K562 (cell line): ENCODE measurements at regions not wholly inside any gene's neighbourhood (a gene's known extent, or its start where the extent isn't known, plus 50 kb on each side); places are given as distances from the start of the nearest gene placed in this dataset.

Experiments
- ATAC-seq: fragments of 200-7000 bp; cut with Tn5 transposase; 3 replicates; pipeline ENCODE4 v1.9.1; 2020; ENCODE audit warnings: moderate library complexity
- BruUV-seq: library from RNA; stranded (reverse); fragments of 400-500 nt; replicated peaks from 2 replicates; lab custom pipeline; 2021; lab: Mats Ljungman, UMichigan
- CTCF ChIA-PET: fragments of 300-600 bp; formaldehyde crosslinking; extraction: SDS; loops from one replicate; lab custom pipeline; 2021; ENCODE audit warnings: low intra/inter-chr PET ratio; lab: Yijun Ruan, JAX
- POLR2A ChIA-PET: fragments of 300-600, 350-650 bp; sonication (Branson Sonifier 250); formaldehyde crosslinking; extraction: SDS; loops from one replicate; lab custom pipeline; 2021; ENCODE audit warnings: antibody characterized with exemption, inconsistent platforms; lab: Yijun Ruan, JAX
- DNase-seq, 4 experiments: peaks; one replicate each; pipeline versions ENCODE4 v3.0.0 to v3.0.0-alpha.2; 2011 to 2018; ENCODE audit warnings: low spot score in 3 of 4, mixed read lengths in 3 of 4; ENCODE audit errors: extremely low read depth in 1 of 4
- FAIRE-seq: peaks from 2 replicates; lab custom pipeline; 2011; peaks lifted over from hg19 to GRCh38; lab: Jason Lieb, UNC
- H2AFZ ChIP-seq: 2 replicates; pipeline ENCODE4 v1.6.0; 2011; ENCODE audit warnings: low read depth, low read length, control low read depth, inconsistent platforms
- H3K27ac ChIP-seq: fragments of 200-600 bp; 3 replicates; pipeline ENCODE4 v1.8.0; 2011; ENCODE audit warnings: low read depth, mild to moderate bottlenecking, control low read depth, inconsistent platforms, low read length, moderate library complexity, mixed read lengths; ENCODE audit errors: extremely low read depth
- H3K27me3 ChIP-seq, 2 experiments: fragments of 300-600 bp in 1 of 2; 2 replicates in 1 of 2; 3 replicates in 1 of 2; pipeline versions ENCODE4 v1.6.0 to v1.8.0; 2011; ENCODE audit warnings: inconsistent platforms in 2 of 2, low read length in 2 of 2, mild to moderate bottlenecking in 1 of 2, mixed read lengths in 1 of 2, moderate library complexity in 1 of 2; ENCODE audit not compliant: control insufficient read depth in 2 of 2, insufficient read depth in 2 of 2
- H3K36me3 ChIP-seq: fragments of 300-600 bp; 3 replicates; pipeline ENCODE4 v1.8.0; 2011; ENCODE audit warnings: mild to moderate bottlenecking, low read length, inconsistent platforms; ENCODE audit not compliant: control insufficient read depth, insufficient read depth
- H3K4me1 ChIP-seq, 2 experiments: fragments of 200-600 bp in 1 of 2; replicated peaks in 1 of 2; 2 replicates in 1 of 2; 3 replicates in 1 of 2; pipeline versions ENCODE4 v1.5.1 to v1.8.0; 2011; ENCODE audit warnings: inconsistent platforms in 2 of 2, low read length in 2 of 2, mild to moderate bottlenecking in 1 of 2, mixed read lengths in 1 of 2, moderate library complexity in 1 of 2; ENCODE audit not compliant: control insufficient read depth in 2 of 2, insufficient read depth in 2 of 2
- H3K4me2 ChIP-seq: 2 replicates; pipeline ENCODE4 v1.6.1; 2011; ENCODE audit warnings: low read length, control low read depth, inconsistent platforms, mixed read lengths; ENCODE audit not compliant: insufficient read depth
- H3K4me3 ChIP-seq: fragments of 200-600 bp; sonication (generic), shearing (Covaris generic); 2 replicates; pipeline ENCODE4 v1.5.1; 2016; ENCODE audit warnings: control low read depth, inconsistent platforms
- H3K79me2 ChIP-seq: fragments of 200-600 bp; 3 replicates; pipeline ENCODE4 v1.8.0; 2011; ENCODE audit warnings: low read length, inconsistent platforms; ENCODE audit not compliant: control insufficient read depth, insufficient read depth
- H3K9ac ChIP-seq, 2 experiments: 2 replicates each; pipeline versions ENCODE4 v1.6.0 to v1.6.1; 2011; ENCODE audit warnings: low read depth in 2 of 2, low read length in 2 of 2, control low read depth in 1 of 2, inconsistent platforms in 1 of 2, mild to moderate bottlenecking in 1 of 2, mixed read lengths in 1 of 2; ENCODE audit not compliant: insufficient read depth in 1 of 2
- H3K9me1 ChIP-seq: one replicate; pipeline ENCODE4 v1.6.0; 2011; ENCODE audit warnings: inconsistent platforms, mild to moderate bottlenecking, low read length, moderate library complexity; ENCODE audit not compliant: control insufficient read depth, insufficient read depth
- H3K9me3 ChIP-seq: replicated peaks from 2 replicates; pipeline ENCODE4 v1.5.1; 2011; ENCODE audit warnings: low read depth, low read length, inconsistent platforms; ENCODE audit not compliant: control insufficient read depth, insufficient read depth
- H4K20me1 ChIP-seq: replicated peaks from 2 replicates; pipeline ENCODE4 v1.6.1; 2011; ENCODE audit warnings: low read length, inconsistent platforms, mixed read lengths; ENCODE audit not compliant: control insufficient read depth, insufficient read depth
- CBFB ChIP-seq: sonication (generic); formaldehyde crosslinking; IDR thresholded peaks from 2 replicates; pipeline ENCODE4 v1.4.0; 2020; ENCODE audit warnings: mild to moderate bottlenecking, missing genetic modification reagents
- CSDE1 ChIP-seq, 2 experiments: fragments of 450-650 bp; IDR thresholded peaks; 2 replicates each; pipeline ENCODE4 v1.6.1; 2016; ENCODE audit warnings: mild to moderate bottlenecking in 1 of 2
- E4F1 ChIP-seq: fragments of 250-450 bp; sonication (Bioruptor Pico); IDR thresholded peaks from 2 replicates; pipeline ENCODE4 v1.5.0; 2021; ENCODE audit warnings: mild to moderate bottlenecking, borderline replicate concordance
- ESRRA ChIP-seq: fragments of 450-650 bp; IDR thresholded peaks from 2 replicates; pipeline ENCODE4 v1.6.1; 2014; ENCODE audit warnings: low read depth, mild to moderate bottlenecking, moderate library complexity, borderline replicate concordance
- HMGXB4 ChIP-seq: sonication (generic); formaldehyde crosslinking; IDR thresholded peaks from 2 replicates; pipeline ENCODE4 v1.8.1; 2023; ENCODE audit warnings: mild to moderate bottlenecking, missing genetic modification reagents
- KDM5B ChIP-seq: fragments of 200-600 bp; sonication (generic); IDR thresholded peaks from 2 replicates; pipeline ENCODE4 v1.6.1; 2012; ENCODE audit warnings: low read depth, mild to moderate bottlenecking, moderate library complexity, low read length, control low read depth, inconsistent platforms; ENCODE audit not compliant: insufficient replicate concordance
- MCM5 ChIP-seq: fragments of 450-650 bp; IDR thresholded peaks from 2 replicates; pipeline ENCODE4 v1.6.1; 2016; ENCODE audit warnings: low read depth
- MLX ChIP-seq, 2 experiments: fragments of 450-650 bp in 1 of 2; sonication (generic) in 1 of 2; formaldehyde crosslinking; conservative IDR thresholded peaks; 2 replicates each; pipeline versions ENCODE4 v1.4.0 to v1.8.1; 2020 to 2022; ENCODE audit warnings: mild to moderate bottlenecking in 1 of 2, missing genetic modification reagents in 1 of 2
- NFE2 ChIP-seq: IDR thresholded peaks from 2 replicates; pipeline ENCODE4 v1.6.1; 2014; ENCODE audit warnings: antibody characterized with exemption, low read depth
- TEAD4 ChIP-seq, 2 experiments: sonication (generic) in 1 of 2; formaldehyde crosslinking in 1 of 2; IDR thresholded peaks; 2 replicates each; pipeline versions ENCODE4 v1.6.1 to v1.8.0; 2012 to 2022; ENCODE audit warnings: borderline replicate concordance in 1 of 2, inconsistent platforms in 1 of 2, low read length in 1 of 2, mild to moderate bottlenecking in 1 of 2, missing genetic modification reagents in 1 of 2
- XRCC4 ChIP-seq: IDR thresholded peaks from one replicate; pipeline ENCODE4 v1.6.1; 2011; ENCODE audit not compliant: insufficient read depth, insufficient read length; ENCODE audit errors: extremely low read depth
- YY1 ChIP-seq, 3 experiments: IDR thresholded peaks; 2 replicates each; pipeline ENCODE4 v1.6.1; 2011; ENCODE audit warnings: low read length in 2 of 3, mild to moderate bottlenecking in 2 of 3, moderate library complexity in 2 of 3, borderline replicate concordance in 1 of 3, control low read depth in 1 of 3, low read depth in 1 of 3; ENCODE audit not compliant: insufficient read depth in 3 of 3, insufficient replicate concordance in 2 of 3, control insufficient read depth in 1 of 3, insufficient read length in 1 of 3; ENCODE audit errors: extremely low read depth in 1 of 3
- ZNF384 ChIP-seq: IDR thresholded peaks from 2 replicates; pipeline ENCODE4 v1.6.1; 2012; ENCODE audit warnings: low read depth, low read length, improper control_type of control experiment
- ZNF75A ChIP-seq: fragments of 450-650 bp; formaldehyde crosslinking; IDR thresholded peaks from 2 replicates; pipeline ENCODE4 v1.4.0; 2020; ENCODE audit warnings: mild to moderate bottlenecking
- WGBS: fragments of 100-300 bp; shearing (Covaris generic); methylation state at CpG from one replicate; pipeline ENCODE4 v1.1.6; 2016; ENCODE audit warnings: low coverage, mixed read lengths; ENCODE audit not compliant: insufficient coverage; ENCODE audit errors: missing lambda C conversion rate; 5-methylcytosine and 5-hydroxymethylcytosine counted together
- in situ Hi-C: fragments of 300-500 bp; cut with MboI; formaldehyde crosslinking; loops from 4 replicates; pipeline ENCODE4 v1.15.0; 2018; ENCODE audit warnings: inconsistent platforms, mixed read lengths
- intact Hi-C: fragments of 100-400 bp; cut with micrococcal nuclease; formaldehyde crosslinking; loops from 2 replicates; pipeline ENCODE4 v1.14.2; 2022

GRCh38 chr11:69922015-69922595, 102.9 kb upstream of the FGF3 start:
- WGBS: 4% methylated on average over 14 of the region's 17 CpGs
- no TSS peak for BruUV-seq
- Histone ChIP-seq H3K79me2 (no peaks in the 10 kb centered on the region), H3K9me1 (no peaks in the 10 kb centered on the region), H2AFZ (no peak overlapping the region), H3K27ac (no peak overlapping the region), H3K4me3 (no peak overlapping the region), H3K4me1 (peaks cover 5 to 32% of the 10 kb centered on the region in 2 experiments; a peak in 4 of 5 replicates), H3K4me2 (no peak overlapping the region), H3K36me3 (no peaks in the 10 kb centered on the region), H3K9me3 (no peaks in the 10 kb centered on the region), H3K27me3 (peaks cover 17 to 72% of the 10 kb centered on the region in 2 experiments; a peak in 4 of 5 replicates), H4K20me1 (peaks cover 7% of the 10 kb centered on the region), H3K9ac (no peak overlapping the region)
- ChIA-PET CTCF (interaction anchor here (0.8 kb wide), 1 partner anchor 269 kb away, joined by 3 read pairs; no protein-coding TSS in a partner anchor), POLR2A (interaction anchor here (0.6 to 0.7 kb wide), 3 partner anchors 20 to 793 kb away, joined by 3 to 5 read pairs (median 3); no protein-coding TSS in a partner anchor)
- ATAC-seq: no peak
- intact Hi-C loops: no loop called here
- FAIRE-seq: no peak
- DNase-seq: no peak
- in situ Hi-C loops: no loop called here
- TF ChIP-seq HMGXB4 (no peak), XRCC4 (no peak), ZNF75A (CRISPR knock-in tag) (no peak), ESRRA (no peak), ZNF384 (no peak), CSDE1 (IDR thresholded peaks at IDR 0.05) (no peak), KDM5B (no peak), E4F1 (no peak), NFE2 (no peak), CBFB (no peak), MLX (CRISPR knock-in tag; conservative IDR thresholded peaks at IDR 0.05) (no peak), TEAD4 (IDR thresholded peaks at IDR 0.05; ENCODE audit: low read length) (no peak), TEAD4 (CRISPR knock-in tag; IDR thresholded peaks at IDR 0.05; ENCODE audit: borderline replicate concordance) (no peak), YY1 (IDR thresholded peaks at IDR 0.05; ENCODE audit: borderline replicate concordance in 1 of 3, control insufficient read depth in 1 of 3, extremely low read depth in 1 of 3, insufficient read depth in 3 of 3, insufficient read length in 1 of 3, insufficient replicate concordance in 2 of 3, low read depth in 1 of 3, low read length in 2 of 3) (no peak), MCM5 (no peak)
